Omental fat pad (tissue), 3 donors: ENCODE measurements at regions not wholly inside any gene's neighbourhood (a gene's known extent, or its start where the extent isn't known, plus 50 kb on each side); places are given as distances from the start of the nearest gene placed in this dataset.

Experiments
- ATAC-seq: fragments of 150-250 bp; one replicate; pipeline ENCODE4 v1.9.1; 2016; ENCODE audit warnings: mild to moderate bottlenecking, moderate library complexity; ENCODE audit not compliant: low FRiP score
- DNase-seq: peaks from one replicate; pipeline ENCODE4 v3.0.0-alpha.2; 2019; ENCODE audit warnings: low spot score
- CTCF ChIP-seq, 3 donors: fragments of 450-650 bp; IDR thresholded peaks; one replicate each; pipeline ENCODE4 v1.5.1; 2016 to 2017; ENCODE audit warnings: antibody characterized with exemption in 3 of 3, mild to moderate bottlenecking in 3 of 3, moderate library complexity in 2 of 3

GRCh38 chr10:80971461-80971860 is 433.8 kb downstream of the SH2D4B start:
- no peak for DNase-seq
- TF ChIP-seq CTCF (IDR thresholded peaks at IDR 0.05), result no peak

GRCh38 chr10:80976658-80977057 is 439.0 kb downstream of the SH2D4B start:
- no peak for ATAC-seq
- no peak for TF ChIP-seq CTCF (IDR thresholded peaks at IDR 0.05)
- no peak for DNase-seq

More at GRCh38 chr10:80971461-80971860, 433.8 kb downstream of the SH2D4B start:
- ATAC-seq, result no peak

GRCh38 chr10:80985102-80985501 is 447.4 kb downstream of the SH2D4B start:
- ATAC-seq (no peak), DNase-seq (no peak)
- TF ChIP-seq CTCF (IDR thresholded peaks at IDR 0.05), result no peak

- no peak for TF ChIP-seq CTCF (IDR thresholded peaks at IDR 0.05)
- DNase-seq (no peak), ATAC-seq (no peak)
These were observed 448.9 kb downstream of the SH2D4B start for GRCh38 chr10:80986596-80986995.

GRCh38 chr10:80988755-80989154 is 451.1 kb downstream of the SH2D4B start:
- DNase-seq (no peak), ATAC-seq (no peak)
- no peak for TF ChIP-seq CTCF (IDR thresholded peaks at IDR 0.05)

- TF ChIP-seq CTCF (IDR thresholded peaks at IDR 0.05), result no peak
- no peak for ATAC-seq
These were observed 459.0 kb downstream of the SH2D4B start for GRCh38 chr10:80996615-80997193.

GRCh38 chr10:81000781-81001180 is 463.1 kb downstream of the SH2D4B start:
- TF ChIP-seq CTCF (IDR thresholded peaks at IDR 0.05), result no peak
- no peak for DNase-seq
- ATAC-seq, result no peak

More at GRCh38 chr10:80996615-80997193, 459.0 kb downstream of the SH2D4B start:
- no peak for DNase-seq
